ENCODE measurements at regions not wholly inside any gene's neighbourhood (a gene's known extent, or its start where the extent isn't known, plus 50 kb on each side); places are given as distances from the start of the nearest gene placed in this dataset.

DNA sequence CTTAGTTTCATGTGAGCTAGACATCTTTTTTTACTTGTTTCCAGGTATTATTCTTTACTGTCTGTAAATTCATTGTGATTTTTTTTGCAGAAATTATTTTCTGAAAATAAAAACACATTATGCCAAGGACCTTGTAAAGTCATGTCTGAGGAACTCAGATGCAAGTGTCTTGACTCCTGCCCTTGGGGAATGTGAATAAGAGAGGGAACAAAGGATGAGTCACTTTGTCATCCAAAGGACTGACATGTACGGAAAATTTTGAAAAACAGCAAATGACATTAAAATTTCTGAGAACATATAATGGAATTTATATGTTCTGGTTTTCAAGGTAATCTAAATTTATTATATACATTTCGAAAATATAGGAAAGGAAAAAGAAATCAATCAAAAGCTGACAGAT, 660.4 kb downstream of the CD109 start:
- TF ChIP-seq, protein P1, sequence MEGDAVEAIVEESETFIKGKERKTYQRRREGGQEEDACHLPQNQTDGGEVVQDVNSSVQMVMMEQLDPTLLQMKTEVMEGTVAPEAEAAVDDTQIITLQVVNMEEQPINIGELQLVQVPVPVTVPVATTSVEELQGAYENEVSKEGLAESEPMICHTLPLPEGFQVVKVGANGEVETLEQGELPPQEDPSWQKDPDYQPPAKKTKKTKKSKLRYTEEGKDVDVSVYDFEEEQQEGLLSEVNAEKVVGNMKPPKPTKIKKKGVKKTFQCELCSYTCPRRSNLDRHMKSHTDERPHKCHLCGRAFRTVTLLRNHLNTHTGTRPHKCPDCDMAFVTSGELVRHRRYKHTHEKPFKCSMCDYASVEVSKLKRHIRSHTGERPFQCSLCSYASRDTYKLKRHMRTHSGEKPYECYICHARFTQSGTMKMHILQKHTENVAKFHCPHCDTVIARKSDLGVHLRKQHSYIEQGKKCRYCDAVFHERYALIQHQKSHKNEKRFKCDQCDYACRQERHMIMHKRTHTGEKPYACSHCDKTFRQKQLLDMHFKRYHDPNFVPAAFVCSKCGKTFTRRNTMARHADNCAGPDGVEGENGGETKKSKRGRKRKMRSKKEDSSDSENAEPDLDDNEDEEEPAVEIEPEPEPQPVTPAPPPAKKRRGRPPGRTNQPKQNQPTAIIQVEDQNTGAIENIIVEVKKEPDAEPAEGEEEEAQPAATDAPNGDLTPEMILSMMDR (conservative IDR thresholded peaks at IDR 0.05; ENCODE audit: low read depth in 2 of 2): no peak
- TF ChIP-seq POLR2AphosphoS5 (IDR thresholded peaks at IDR 0.05; ENCODE audit: low read depth): no peak
- TF ChIP-seq EZH2 (IDR thresholded peaks at IDR 0.05; ENCODE audit: low read depth, unreplicated experiment): no peak
- no peak for TF ChIP-seq STAT1 (IDR thresholded peaks at IDR 0.05; ENCODE audit: unreplicated experiment)
- TF ChIP-seq, protein P2, sequence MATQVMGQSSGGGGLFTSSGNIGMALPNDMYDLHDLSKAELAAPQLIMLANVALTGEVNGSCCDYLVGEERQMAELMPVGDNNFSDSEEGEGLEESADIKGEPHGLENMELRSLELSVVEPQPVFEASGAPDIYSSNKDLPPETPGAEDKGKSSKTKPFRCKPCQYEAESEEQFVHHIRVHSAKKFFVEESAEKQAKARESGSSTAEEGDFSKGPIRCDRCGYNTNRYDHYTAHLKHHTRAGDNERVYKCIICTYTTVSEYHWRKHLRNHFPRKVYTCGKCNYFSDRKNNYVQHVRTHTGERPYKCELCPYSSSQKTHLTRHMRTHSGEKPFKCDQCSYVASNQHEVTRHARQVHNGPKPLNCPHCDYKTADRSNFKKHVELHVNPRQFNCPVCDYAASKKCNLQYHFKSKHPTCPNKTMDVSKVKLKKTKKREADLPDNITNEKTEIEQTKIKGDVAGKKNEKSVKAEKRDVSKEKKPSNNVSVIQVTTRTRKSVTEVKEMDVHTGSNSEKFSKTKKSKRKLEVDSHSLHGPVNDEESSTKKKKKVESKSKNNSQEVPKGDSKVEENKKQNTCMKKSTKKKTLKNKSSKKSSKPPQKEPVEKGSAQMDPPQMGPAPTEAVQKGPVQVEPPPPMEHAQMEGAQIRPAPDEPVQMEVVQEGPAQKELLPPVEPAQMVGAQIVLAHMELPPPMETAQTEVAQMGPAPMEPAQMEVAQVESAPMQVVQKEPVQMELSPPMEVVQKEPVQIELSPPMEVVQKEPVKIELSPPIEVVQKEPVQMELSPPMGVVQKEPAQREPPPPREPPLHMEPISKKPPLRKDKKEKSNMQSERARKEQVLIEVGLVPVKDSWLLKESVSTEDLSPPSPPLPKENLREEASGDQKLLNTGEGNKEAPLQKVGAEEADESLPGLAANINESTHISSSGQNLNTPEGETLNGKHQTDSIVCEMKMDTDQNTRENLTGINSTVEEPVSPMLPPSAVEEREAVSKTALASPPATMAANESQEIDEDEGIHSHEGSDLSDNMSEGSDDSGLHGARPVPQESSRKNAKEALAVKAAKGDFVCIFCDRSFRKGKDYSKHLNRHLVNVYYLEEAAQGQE (IDR thresholded peaks at IDR 0.05; ENCODE audit: unreplicated experiment): no peak

Measured in GM23338 (cell line).